AG09319 (cell line): ENCODE measurements at regions not wholly inside any gene's neighbourhood (a gene's known extent, or its start where the extent isn't known, plus 50 kb on each side); places are given as distances from the start of the nearest gene placed in this dataset.

Experiments
- DNase-seq: peaks from one replicate; pipeline ENCODE4 v3.0.0-alpha.2; 2010; ENCODE audit warnings: low read depth; ENCODE audit errors: extremely low read depth
- TF ChIP-seq, protein P1 (sequence below): IDR thresholded peaks from 2 replicates; pipeline ENCODE4 v1.5.1; 2011; ENCODE audit warnings: low read depth, mild to moderate bottlenecking, inconsistent platforms, low read length, moderate library complexity

DNA sequence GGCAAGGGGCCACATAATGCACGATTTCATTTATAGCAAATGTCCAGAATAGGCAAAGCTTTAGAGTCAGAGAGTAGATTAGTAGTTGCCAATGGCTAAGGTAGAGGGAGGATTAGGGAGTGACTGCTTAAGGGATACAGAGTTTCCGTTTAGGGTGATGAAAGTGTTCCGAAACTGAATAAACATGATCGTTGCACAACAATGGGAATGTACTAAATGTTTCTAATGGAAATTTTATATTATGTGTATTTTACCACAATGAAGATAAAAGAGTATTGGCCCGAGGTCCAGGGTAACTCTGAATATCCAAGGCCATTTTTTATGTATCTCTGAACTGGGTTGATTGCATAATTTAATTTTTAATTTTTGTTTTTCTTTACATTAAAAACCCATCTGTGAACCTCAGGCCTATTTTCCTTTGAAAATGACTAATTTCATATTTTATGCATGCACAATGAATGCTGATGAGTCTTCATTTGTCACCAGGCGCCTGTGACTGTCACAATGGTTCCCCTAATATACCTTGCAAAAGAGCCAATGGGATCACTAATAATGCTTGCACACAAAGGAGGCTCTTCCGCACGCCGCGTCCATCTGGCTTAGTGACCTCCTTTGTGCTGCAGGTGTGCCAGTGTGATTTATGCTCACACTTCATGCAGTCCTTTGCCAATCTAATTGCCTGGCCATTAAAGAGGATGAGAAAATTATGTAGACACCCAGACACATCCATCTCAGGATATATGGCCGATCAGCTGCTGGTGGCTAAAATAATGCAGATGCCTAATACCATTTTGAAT is 612.5 kb downstream of the CDH26 start:
- no peak for DNase-seq
- TF ChIP-seq, protein P1, sequence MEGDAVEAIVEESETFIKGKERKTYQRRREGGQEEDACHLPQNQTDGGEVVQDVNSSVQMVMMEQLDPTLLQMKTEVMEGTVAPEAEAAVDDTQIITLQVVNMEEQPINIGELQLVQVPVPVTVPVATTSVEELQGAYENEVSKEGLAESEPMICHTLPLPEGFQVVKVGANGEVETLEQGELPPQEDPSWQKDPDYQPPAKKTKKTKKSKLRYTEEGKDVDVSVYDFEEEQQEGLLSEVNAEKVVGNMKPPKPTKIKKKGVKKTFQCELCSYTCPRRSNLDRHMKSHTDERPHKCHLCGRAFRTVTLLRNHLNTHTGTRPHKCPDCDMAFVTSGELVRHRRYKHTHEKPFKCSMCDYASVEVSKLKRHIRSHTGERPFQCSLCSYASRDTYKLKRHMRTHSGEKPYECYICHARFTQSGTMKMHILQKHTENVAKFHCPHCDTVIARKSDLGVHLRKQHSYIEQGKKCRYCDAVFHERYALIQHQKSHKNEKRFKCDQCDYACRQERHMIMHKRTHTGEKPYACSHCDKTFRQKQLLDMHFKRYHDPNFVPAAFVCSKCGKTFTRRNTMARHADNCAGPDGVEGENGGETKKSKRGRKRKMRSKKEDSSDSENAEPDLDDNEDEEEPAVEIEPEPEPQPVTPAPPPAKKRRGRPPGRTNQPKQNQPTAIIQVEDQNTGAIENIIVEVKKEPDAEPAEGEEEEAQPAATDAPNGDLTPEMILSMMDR = no peak

DNA sequence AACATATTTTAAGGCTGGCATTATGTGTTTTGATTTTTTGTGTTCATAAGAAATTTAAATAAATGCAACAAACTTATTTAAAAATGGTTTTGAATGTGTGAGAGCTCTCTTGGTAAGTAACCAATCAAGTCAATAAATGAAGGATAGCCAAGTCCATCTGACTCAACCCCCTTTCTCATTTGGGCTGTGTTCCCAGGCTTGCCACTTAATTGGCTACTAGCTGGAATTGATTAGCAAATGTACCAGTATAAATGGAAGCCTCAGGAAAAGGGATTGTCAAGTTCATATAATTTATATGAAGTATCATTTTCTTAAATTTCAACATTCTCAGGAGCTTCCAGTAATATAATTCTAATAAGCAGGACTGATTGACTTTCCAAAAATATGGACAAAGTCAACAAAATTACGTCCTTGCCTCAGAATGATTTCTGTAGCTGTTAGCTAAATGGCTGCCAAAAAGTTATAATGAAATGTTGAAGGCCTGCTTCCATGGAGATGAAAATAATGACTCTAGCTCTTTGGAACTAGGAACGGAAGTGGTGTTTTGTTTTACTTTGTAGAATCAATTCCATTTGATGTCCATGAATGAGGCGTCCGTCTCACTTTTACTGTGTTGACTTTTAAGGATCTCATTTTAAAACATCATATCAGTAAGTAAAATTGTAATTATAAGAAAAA is 614.9 kb downstream of the CDH26 start:
- no peak for DNase-seq

DNA sequence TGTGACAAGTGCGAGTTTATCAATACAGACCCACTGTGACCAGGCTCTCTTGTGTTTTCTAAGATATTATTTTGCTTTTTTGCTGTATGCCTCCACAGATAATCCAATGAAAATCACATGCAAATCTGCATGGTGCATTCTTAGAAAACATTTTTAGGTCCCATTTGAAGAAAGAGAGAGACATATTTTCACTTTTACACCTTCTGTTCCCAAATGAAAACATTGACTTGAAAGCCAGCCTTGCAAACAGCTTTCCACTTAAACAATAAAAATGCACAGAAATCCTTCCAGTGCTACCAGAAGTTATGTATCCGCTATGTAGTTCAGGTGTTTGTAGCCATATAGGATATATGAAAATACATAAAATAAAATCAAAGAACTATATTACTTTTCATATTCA is 618.0 kb downstream of the CDH26 start:
- TF ChIP-seq, protein P1 = no peak
- no peak for DNase-seq

More for the DNA sequence above, 614.9 kb downstream of the CDH26 start:
- TF ChIP-seq, protein P1 = no peak

DNA sequence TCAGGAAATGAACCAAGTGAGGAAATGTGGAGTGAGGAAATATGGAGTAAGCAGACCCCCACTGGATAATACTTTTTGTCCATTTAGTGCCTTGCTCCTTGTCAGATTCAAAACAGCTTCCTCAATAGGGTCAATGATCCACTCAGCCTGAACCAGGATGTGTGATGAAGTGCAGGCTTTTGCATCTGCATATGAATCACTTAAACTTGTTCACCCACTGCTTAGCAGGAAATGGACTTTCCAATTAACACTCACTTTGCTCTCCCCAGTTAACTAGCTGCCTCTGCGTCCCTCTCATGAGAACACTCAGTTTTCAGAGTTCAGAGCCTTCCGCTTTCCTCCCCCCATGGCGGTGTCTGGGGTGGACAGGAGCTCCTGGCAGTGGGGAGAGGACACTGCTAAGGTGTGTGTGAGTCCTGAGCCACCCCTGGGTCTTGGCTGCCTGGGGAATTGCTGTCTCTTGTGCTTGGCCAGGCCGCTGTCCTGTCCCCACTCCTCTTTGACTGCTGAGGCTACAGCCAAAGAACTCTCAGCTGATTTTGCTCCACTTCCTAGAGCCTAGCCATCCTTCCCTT is 621.8 kb downstream of the CDH26 start:
- DNase-seq = no peak
- TF ChIP-seq, protein P1 = no peak

DNA sequence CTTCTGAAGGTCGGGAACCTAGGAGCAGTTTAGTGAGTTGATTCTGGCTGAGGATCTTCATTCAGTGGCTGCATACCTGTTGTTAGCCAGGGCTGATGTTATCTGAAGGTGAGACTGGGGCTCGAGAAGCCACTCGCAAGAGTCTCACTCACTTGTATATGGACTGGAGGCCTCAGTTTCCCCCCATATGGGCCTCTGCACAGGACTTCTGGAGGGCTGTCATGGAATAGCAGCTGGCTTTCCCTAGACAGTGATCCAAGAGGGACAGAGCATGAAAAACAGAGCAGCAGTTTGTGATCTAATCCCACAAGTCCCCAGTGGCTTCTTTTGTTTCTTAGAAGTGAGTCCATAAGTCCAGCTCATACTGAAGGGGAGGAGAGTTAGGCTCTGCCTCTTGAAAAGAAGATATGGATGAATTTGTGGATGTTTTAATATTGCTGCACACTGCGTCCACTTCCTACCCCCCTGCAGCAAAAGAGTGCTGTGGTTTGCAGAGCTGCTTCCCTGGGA is 623.4 kb downstream of the CDH26 start:
- DNase-seq = no peak
- TF ChIP-seq, protein P1 = no peak

DNA sequence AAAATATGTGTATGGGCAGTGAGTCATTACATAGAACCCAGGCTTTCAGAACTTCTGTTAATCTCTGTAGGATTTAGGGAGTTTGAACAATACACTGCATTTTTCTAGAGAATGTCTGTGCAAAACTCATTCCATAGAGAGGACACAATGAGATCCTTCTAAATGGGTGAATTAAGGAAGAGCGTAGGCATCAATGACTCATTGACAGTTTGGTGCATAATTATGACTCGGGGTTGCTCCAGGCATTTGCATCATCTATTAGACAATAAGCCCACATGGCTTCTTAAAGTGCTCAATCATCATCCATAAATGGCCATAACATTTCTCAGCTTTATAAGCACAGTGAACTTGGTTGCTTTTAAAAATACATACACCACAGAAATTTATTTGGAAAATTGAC is 625.5 kb downstream of the CDH26 start:
- TF ChIP-seq, protein P1 = no peak
- no peak for DNase-seq

DNA sequence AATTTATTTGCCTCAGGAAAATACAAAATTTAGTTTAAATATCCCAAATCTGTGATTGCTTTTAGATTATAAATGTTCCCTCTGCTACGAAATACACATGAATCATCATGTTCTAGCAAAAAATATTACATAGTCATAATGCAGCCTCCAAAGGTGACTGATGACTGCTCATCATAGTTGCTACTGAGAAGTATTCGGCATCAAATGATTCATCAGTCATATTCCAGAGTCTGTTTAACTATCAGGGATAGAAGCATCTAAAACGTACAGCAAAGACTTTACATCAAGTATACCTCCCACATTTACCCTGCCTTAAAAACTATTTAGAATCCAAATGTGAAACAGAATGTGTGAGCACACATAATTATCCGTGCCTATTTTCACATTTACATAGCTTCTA is 626.0 kb downstream of the CDH26 start:
- TF ChIP-seq, protein P1 = no peak

More for the DNA sequence above, 626.0 kb downstream of the CDH26 start:
- DNase-seq = no peak
